GM10248 (cell line): ENCODE measurements at regions not wholly inside any gene's neighbourhood (a gene's known extent, or its start where the extent isn't known, plus 50 kb on each side); places are given as distances from the start of the nearest gene placed in this dataset.

ENCODE experiments used
- CTCF ChIA-PET: fragments of 300-600 bp; sonication (Branson Sonifier 250); formaldehyde crosslinking; extraction: SDS; loops from one replicate; lab custom pipeline; 2021; ENCODE audit warnings: antibody characterized with exemption; lab: Yijun Ruan, JAX
- POLR2A ChIA-PET: fragments of 350-650 bp; sonication (Branson Sonifier 250); formaldehyde crosslinking; extraction: SDS; loops from one replicate; lab custom pipeline; 2020; ENCODE audit warnings: antibody characterized with exemption; lab: Yijun Ruan, JAX
- DNase-seq: peaks from one replicate; pipeline ENCODE4 v3.0.0; 2012; ENCODE audit errors: extremely low spot score
- CTCF ChIP-seq: IDR thresholded peaks from 2 replicates; pipeline ENCODE4 v1.5.1; 2012; ENCODE audit warnings: mild to moderate bottlenecking, low read depth; ENCODE audit errors: extremely low read depth, missing control alignments, control extremely low read depth

- no peak for DNase-seq
- ChIA-PET POLR2A (no interaction called here), CTCF (interaction anchor here (1.1 kb wide), 1 partner anchor 11 kb away, joined by 3 read pairs; no protein-coding TSS in a partner anchor)
- no peak for TF ChIP-seq CTCF
Measured at GRCh38 chr5:174348311-174348981, 302.9 kb downstream of the NSG2 start.

- TF ChIP-seq CTCF = no peak
- ChIA-PET POLR2A (no interaction called here), CTCF (no interaction called here)
- no peak for DNase-seq
Measured at GRCh38 chr5:174352681-174353080, 307.2 kb downstream of the NSG2 start.

GRCh38 chr5:174354571-174354970, 309.1 kb downstream of the NSG2 start:
- CTCF ChIA-PET = no interaction called here
- TF ChIP-seq CTCF = no peak
- POLR2A ChIA-PET = no interaction called here
- DNase-seq = no peak

- no peak for TF ChIP-seq CTCF
- ChIA-PET POLR2A (no interaction called here), CTCF (no interaction called here)
- DNase-seq = no peak
Measured at GRCh38 chr5:174355208-174355612, 309.7 kb downstream of the NSG2 start.

GRCh38 chr5:174355995-174356394, 310.5 kb downstream of the NSG2 start:
- no peak for TF ChIP-seq CTCF
- POLR2A ChIA-PET = no interaction called here
- CTCF ChIA-PET = interaction anchor here (1.2 kb wide), 1 partner anchor 13 kb away, joined by 4 read pairs; no protein-coding TSS in a partner anchor
- no peak for DNase-seq

GRCh38 chr5:174356536-174356935, 311.0 kb downstream of the NSG2 start:
- TF ChIP-seq CTCF = no peak
- no peak for DNase-seq
- CTCF ChIA-PET = interaction anchor here (1.2 kb wide), 1 partner anchor 12 kb away, joined by 4 read pairs; no protein-coding TSS in a partner anchor
- POLR2A ChIA-PET = no interaction called here
